ENCODE measurements at regions not wholly inside any gene's neighbourhood (a gene's known extent, or its start where the extent isn't known, plus 50 kb on each side); places are given as distances from the start of the nearest gene placed in this dataset.

DNA sequence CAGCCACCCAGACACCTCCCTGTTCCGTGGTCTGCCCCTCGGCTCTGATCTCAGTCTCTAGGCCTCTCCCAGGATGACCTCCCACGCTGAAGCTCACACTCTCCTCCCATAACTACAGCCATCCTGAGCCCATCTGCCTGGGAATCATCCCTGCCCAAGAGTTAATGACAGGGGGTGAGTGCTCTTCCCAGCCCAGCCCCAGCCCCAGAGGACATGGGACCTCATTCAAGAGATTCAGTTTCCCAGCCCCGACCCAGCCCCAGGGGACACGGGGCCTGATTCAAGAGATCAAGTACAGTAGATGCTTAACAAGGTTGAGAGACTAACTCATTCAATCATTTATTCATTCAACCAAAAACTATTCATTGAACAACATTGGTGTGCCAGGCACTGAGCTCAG, 272.0 kb downstream of the XXYLT1 start:
- Mint-ChIP-seq H3K36me3 (ENCODE audit: low read depth) (peaks cover 4% of the 10 kb centered on the region), H3K27me3 (peaks cover 39% of the 10 kb centered on the region), H3K4me1 (no peaks in the 10 kb centered on the region), H3K4me3 (no peak overlapping the region), H3K27ac (no peak overlapping the region)
- H3K9me3 ChIP-seq (ENCODE audit: control insufficient read depth, low read length, poor library complexity, severe bottlenecking): no peaks in the 10 kb centered on the region
- ATAC-seq (no peak), DNase-seq (no peak)

DNA sequence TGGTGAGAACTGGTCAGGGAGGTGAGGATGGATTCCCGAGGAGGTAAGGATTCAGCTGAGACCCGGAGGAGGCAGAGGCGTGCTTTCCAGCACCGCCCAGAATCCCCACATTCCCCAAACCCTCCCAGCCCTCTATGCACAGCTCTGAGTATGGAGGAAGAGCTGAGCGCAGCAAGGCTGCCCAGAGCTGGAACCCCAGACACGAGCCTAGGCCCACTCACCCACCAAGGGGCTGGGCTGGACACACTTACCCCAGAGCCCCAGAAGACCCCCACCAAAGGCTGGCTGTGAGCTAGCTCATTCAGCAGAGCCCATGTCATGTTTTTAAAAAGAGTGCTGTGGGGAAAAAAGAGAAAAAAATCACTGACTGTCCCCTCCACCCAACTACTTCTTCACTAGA, 271.5 kb downstream of the XXYLT1 start:
- H3K9me3 ChIP-seq (ENCODE audit: control insufficient read depth, low read length, poor library complexity, severe bottlenecking): no peaks in the 10 kb centered on the region
- Mint-ChIP-seq H3K27me3 (peaks cover 40% of the 10 kb centered on the region), H3K4me3 (no peak overlapping the region), H3K4me1 (no peaks in the 10 kb centered on the region), H3K27ac (no peak overlapping the region), H3K36me3 (ENCODE audit: low read depth) (peaks cover 4% of the 10 kb centered on the region)
- DNase-seq: no peak
- no peak for ATAC-seq

DNA sequence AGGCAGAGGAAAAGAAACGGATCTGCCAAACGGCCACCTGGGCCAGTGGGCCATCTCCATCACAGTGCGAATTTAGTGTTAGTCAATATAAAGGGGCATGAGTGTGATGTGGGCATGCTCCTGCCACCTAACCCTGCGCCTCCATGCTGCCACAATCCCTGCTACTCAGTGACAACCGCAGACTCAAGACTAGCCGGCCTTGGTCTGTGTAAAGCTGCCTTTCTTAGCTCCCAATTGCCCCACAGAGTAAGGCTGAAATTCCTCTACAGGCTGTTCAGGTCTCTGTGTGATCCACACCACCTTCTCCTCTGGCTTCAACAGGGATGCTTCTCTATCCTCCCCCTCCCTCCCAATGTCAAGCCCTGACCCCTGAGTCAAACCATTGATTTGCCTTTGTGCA, 269.7 kb downstream of the XXYLT1 start:
- Mint-ChIP-seq H3K27me3 (peaks cover 40% of the 10 kb centered on the region), H3K4me3 (no peak overlapping the region), H3K36me3 (ENCODE audit: low read depth) (peaks cover 4% of the 10 kb centered on the region), H3K27ac (no peak overlapping the region), H3K4me1 (no peaks in the 10 kb centered on the region)
- no peaks in the 10 kb centered on the region for H3K9me3 ChIP-seq (ENCODE audit: control insufficient read depth, low read length, poor library complexity, severe bottlenecking)
- ATAC-seq (no peak), DNase-seq (no peak)

DNA sequence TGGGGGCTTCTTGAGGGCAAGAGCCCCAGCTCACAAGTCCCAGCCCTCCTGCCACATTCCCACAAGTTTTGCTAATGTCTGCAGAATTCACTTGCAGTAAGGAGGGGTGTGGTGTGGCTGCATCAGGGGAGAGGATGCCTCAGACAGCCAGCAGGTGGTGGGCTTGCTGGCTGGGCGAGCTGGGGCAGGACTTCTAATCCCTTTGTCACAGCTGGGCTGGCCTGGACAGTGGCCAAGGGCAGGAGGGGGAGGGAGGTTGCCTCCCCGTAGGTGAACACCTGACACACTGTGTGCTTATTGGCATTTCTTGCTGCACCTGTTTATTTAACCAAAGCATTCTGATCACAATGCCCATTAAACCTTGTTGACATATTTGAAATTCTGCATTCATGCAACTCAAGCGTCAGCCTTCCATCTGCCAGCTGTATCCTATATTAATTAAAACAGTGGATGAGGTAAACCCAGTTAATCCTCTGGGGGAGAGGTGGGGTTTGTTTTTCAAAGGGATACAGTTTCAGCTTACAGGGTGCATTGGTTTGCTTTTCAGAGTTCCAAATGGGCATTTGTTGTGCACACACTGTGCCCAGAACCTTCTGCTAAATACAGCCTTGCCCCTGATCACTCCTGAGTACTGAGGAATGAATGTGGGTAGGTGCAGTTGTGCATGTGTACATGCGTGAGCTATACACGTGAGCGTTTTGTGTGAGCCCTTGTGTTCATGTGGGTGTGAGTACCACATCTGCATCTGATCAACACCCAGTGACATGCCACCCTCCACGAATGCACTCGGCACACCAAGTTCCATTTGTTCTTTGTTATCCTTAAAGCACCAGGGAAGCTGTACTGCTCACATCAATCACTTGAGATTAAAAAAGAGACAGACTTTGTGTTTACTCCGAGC, 268.7 kb downstream of the XXYLT1 start:
- H3K27me3 Mint-ChIP-seq: peaks cover 42% of the 10 kb centered on the region
- ATAC-seq (no peak), DNase-seq (no peak)
- H3K4me3 Mint-ChIP-seq: no peak overlapping the region
- H3K27ac Mint-ChIP-seq: no peak overlapping the region
- no peaks in the 10 kb centered on the region for H3K9me3 ChIP-seq (ENCODE audit: control insufficient read depth, low read length, poor library complexity, severe bottlenecking)
- H3K36me3 Mint-ChIP-seq (ENCODE audit: low read depth): peaks cover 2% of the 10 kb centered on the region
- H3K4me1 Mint-ChIP-seq: no peaks in the 10 kb centered on the region

DNA sequence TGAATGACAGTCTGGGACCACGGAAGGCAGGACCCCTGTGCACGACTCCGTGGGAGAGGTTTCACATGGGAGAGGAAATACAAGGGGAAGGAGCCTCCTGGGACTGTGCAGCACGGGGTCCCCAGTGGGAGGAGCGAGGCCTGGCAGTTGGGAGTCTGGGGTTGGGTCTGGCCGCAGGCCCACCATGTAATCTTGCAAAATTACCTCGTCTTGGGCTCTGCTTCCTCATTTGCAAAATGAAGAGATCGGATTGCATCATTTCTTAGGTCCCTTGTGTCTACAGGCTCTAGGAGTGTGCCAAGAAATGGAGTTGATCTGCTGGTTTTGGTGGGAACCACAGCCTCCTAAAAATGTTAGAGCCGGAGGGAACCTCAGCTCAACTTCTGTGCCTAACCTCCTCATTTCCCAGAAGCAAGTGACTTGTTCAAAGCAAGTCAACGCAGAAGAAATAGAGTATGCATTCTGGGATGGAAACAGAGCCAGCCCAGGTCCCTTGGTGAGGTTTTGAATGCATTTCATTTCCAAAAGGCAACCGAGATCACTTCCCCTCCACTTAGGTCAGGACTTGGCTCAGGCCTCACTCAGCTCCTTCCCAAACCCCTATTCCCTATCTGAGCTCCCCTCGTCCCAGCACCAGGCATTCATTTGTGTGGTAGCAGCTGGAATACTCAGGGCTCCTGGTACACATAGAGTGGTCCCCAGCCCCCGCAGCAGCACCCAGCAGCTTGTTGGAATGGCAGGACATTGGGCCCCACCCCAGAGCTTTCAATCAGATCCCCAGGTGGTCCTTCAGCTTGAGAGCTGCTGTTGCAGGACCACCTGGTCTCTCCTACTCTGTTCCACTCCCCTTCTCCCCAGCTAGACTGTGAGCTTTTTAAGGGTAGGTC, 267.7 kb downstream of the XXYLT1 start:
- Mint-ChIP-seq H3K4me1 (no peaks in the 10 kb centered on the region), H3K27me3 (peaks cover 44% of the 10 kb centered on the region), H3K27ac (no peak overlapping the region), H3K36me3 (ENCODE audit: low read depth) (peaks cover 2% of the 10 kb centered on the region), H3K4me3 (no peak overlapping the region)
- no peak for DNase-seq
- H3K9me3 ChIP-seq (ENCODE audit: control insufficient read depth, low read length, poor library complexity, severe bottlenecking): no peaks in the 10 kb centered on the region
- no peak for ATAC-seq

DNA sequence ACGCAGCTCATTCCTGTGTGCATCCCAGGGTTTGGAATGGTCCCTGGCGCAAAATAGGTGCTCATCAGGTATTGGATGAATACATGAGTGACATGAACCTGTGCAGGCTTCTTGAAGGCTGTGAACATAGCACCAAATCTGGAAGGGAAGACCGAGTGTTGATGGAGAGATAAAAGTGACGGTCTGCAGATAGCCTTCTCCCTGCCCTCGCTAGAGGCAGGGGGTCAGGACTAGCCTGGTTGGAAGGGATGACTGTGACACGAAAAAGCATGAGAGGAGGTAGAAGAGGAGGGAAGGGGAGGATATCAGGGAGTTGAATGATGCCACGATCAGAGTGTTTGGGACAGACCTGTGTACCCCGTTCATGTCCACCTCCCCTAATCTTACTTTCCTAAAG, 267.1 kb downstream of the XXYLT1 start:
- no peak for DNase-seq
- no peaks in the 10 kb centered on the region for H3K4me1 Mint-ChIP-seq
- no peak overlapping the region for H3K4me3 Mint-ChIP-seq
- ATAC-seq: no peak
- peaks cover 2% of the 10 kb centered on the region for H3K36me3 Mint-ChIP-seq (ENCODE audit: low read depth)
- H3K9me3 ChIP-seq (ENCODE audit: control insufficient read depth, low read length, poor library complexity, severe bottlenecking): no peaks in the 10 kb centered on the region
- H3K27ac Mint-ChIP-seq: no peak overlapping the region
- H3K27me3 Mint-ChIP-seq: peaks cover 43% of the 10 kb centered on the region

DNA sequence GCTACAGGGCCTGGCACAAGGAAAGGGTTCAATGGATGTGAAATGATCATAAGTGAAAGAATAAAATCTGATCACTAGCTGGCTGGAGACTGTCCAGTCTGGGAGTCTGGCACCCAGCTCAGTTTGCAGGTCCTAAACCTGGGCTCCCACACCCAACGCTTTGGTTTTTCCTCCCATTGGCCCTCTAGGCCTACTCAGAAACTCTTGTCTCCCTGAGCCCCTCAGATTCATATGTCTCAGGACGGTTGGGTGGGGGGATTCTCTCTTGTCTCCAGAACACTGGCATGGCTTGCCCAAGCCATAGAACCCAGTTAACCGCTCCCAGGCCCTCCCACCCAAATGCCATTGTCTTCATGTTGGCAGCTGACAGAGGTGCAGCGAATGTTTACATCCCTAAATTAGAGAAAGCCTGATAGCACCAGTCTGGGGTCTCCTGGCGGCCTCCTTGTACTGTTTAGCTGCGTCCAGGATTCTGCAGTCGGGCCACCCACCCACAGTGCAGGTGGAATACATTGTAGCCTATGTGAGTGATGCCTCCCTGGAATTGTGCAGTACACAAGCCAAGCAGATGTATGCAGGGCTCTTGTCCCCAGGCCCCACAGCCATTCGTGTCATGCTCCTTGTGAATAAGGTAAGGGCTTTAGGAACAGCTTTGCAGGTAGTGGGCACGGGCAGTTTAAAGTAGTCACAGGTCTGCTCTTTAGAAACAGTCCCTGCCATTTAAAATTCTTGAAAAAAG, 266.3 kb downstream of the XXYLT1 start:
- H3K9me3 ChIP-seq (ENCODE audit: control insufficient read depth, low read length, poor library complexity, severe bottlenecking): no peaks in the 10 kb centered on the region
- H3K27me3 Mint-ChIP-seq: peaks cover 45% of the 10 kb centered on the region
- no peak for DNase-seq
- no peak overlapping the region for H3K27ac Mint-ChIP-seq
- no peak overlapping the region for H3K4me3 Mint-ChIP-seq
- H3K4me1 Mint-ChIP-seq: no peaks in the 10 kb centered on the region
- peaks cover 2% of the 10 kb centered on the region for H3K36me3 Mint-ChIP-seq (ENCODE audit: low read depth)
- no peak for ATAC-seq

DNA sequence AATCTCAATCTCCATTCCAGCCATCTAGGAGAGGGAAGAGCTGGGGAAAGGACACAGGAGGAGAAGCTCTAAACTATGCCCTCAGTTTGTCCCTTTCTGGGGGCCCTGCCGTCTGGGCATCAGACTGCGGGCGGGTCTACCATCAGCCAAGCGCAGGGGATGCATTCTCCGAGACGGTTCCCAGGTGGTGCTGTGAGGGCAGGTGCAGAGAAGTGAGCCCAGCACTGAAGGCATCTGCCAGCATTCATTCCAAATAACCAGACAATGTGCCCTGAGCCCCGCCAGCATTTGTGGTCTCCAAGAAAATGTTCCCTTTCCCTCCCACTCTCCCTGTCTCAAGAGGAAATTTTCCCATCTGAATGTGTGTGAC, 265.7 kb downstream of the XXYLT1 start:
- no peak for DNase-seq
- H3K27ac Mint-ChIP-seq: no peak overlapping the region
- peaks cover 2% of the 10 kb centered on the region for H3K36me3 Mint-ChIP-seq (ENCODE audit: low read depth)
- H3K4me1 Mint-ChIP-seq: no peaks in the 10 kb centered on the region
- no peak for ATAC-seq
- H3K9me3 ChIP-seq (ENCODE audit: control insufficient read depth, low read length, poor library complexity, severe bottlenecking): no peaks in the 10 kb centered on the region
- H3K27me3 Mint-ChIP-seq: peaks cover 45% of the 10 kb centered on the region
- no peak overlapping the region for H3K4me3 Mint-ChIP-seq

DNA sequence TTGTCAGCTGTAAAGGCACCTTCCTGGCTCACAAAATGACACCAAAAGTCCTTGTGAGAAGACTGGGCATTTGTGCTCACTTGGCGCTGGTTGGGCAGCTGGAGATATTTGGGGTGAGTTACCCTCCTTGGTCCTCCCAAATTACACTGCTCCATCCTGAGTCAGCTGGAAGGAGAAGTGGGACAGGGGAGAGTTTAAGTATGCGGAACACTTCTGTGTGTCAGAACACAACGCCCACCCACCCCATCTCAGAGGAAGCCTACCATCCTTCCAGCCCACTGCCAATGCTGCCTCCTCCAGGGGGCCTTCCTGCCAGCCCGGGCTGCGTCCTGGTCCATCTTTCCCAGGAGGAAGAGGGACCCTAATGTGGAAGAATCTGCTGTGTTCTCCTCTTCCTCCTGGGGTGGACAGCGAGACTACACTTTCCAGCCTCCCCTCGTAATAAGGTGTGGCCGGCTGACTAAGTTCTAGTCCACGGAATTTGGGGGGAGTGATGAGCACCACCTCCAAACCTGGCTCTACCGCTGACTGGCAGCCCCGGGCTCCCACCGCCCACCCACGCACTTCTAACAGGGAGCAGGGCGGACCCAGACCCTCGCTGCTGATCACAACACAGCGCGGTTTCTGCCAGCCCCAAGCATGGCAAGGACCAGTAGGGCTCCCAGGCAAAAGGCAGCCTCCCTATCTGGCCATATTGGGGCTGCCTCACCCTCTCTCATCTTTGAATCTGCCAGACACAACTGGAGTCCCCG, 265.0 kb downstream of the XXYLT1 start:
- H3K36me3 Mint-ChIP-seq (ENCODE audit: low read depth): peaks cover 2% of the 10 kb centered on the region
- H3K9me3 ChIP-seq (ENCODE audit: control insufficient read depth, low read length, poor library complexity, severe bottlenecking): no peaks in the 10 kb centered on the region
- H3K4me3 Mint-ChIP-seq: no peak overlapping the region
- H3K27me3 Mint-ChIP-seq: peaks cover 47% of the 10 kb centered on the region
- no peak for DNase-seq
- no peak overlapping the region for H3K27ac Mint-ChIP-seq
- no peak for ATAC-seq
- H3K4me1 Mint-ChIP-seq: no peaks in the 10 kb centered on the region

DNA sequence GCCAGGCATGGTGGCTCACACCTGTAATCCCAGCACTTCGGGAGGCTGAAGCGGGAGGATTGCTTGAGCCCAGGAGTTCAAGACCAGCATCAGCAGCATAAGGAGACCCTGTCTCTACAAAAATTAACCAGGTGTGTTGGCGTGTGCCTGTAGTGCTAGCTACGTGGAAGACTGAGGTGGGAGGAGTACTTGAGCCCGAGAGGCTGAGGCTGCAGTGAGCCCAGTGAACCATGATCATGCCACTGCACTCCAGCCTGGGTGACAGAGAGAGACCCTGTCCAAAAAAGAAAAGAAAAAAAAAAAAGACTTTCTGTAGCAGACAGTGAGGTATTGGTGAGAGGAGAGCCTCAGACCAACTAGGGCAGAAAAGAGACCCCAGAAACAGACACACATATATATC, 263.8 kb downstream of the XXYLT1 start:
- ATAC-seq: no peak
- DNase-seq: no peak
- Mint-ChIP-seq H3K36me3 (ENCODE audit: low read depth) (no peaks in the 10 kb centered on the region), H3K27ac (no peak overlapping the region), H3K4me1 (no peaks in the 10 kb centered on the region), H3K27me3 (peaks cover 52% of the 10 kb centered on the region), H3K4me3 (no peak overlapping the region)
- no peaks in the 10 kb centered on the region for H3K9me3 ChIP-seq (ENCODE audit: control insufficient read depth, low read length, poor library complexity, severe bottlenecking)

DNA sequence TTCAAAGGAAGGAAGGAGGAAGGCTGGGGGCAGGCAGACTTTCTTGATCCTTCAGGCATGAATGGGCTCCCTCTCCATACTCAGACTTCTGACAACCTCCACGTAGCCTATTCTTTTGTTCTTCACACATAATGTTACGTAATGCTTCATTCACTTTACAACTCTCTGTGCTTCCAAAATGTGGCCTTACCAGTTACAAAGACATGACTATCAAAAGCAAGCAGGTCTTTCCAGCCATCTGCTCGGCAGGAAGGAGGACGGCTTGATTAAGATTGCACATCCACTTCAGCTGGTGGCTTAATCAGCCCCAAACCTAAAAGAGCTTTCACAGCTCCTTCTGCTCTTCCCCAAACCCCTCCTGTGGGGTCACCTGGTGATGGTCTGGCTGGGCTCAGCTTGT, 263.2 kb downstream of the XXYLT1 start:
- H3K4me1 Mint-ChIP-seq: no peaks in the 10 kb centered on the region
- no peaks in the 10 kb centered on the region for H3K36me3 Mint-ChIP-seq (ENCODE audit: low read depth)
- DNase-seq: no peak
- no peak overlapping the region for H3K27ac Mint-ChIP-seq
- peaks cover 49% of the 10 kb centered on the region for H3K27me3 Mint-ChIP-seq
- H3K9me3 ChIP-seq (ENCODE audit: control insufficient read depth, low read length, poor library complexity, severe bottlenecking): no peaks in the 10 kb centered on the region
- ATAC-seq: no peak
- H3K4me3 Mint-ChIP-seq: no peak overlapping the region

DNA sequence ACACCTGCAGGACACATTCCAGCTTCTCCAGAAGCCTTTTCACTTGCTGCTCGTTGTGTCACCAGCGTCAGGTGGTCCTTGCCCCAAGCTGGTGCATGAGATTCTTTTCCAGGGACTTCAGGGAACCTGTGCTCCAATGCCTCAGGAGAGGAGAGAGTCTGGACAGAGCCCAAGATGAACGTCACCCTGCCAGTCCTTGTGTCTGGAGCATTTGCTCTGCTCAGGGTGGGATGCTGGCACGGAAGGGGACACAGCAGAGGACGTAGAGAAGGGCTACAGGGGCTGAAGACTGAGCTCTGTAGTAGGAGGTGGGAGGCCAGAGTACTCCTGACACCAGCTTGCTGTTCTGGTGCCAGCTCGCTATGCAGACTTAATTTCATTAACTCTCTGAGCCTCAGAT, 262.1 kb downstream of the XXYLT1 start:
- Mint-ChIP-seq H3K4me3 (no peak overlapping the region), H3K27me3 (peaks cover 39% of the 10 kb centered on the region), H3K36me3 (ENCODE audit: low read depth) (no peaks in the 10 kb centered on the region), H3K4me1 (no peaks in the 10 kb centered on the region), H3K27ac (no peak overlapping the region)
- no peak for DNase-seq
- H3K9me3 ChIP-seq (ENCODE audit: control insufficient read depth, low read length, poor library complexity, severe bottlenecking): no peaks in the 10 kb centered on the region
- no peak for ATAC-seq
